Smooth muscle cell (in vitro differentiated cells): ENCODE measurements at regions not wholly inside any gene's neighbourhood (a gene's known extent, or its start where the extent isn't known, plus 50 kb on each side); places are given as distances from the start of the nearest gene placed in this dataset.

Experiments
- DNase-seq: peaks from one replicate; lab custom pipeline; 2025; ENCODE audit not compliant: unreplicated experiment; lab: John Stamatoyannopoulos, UW
- H2AFZ ChIP-seq: fragments of 200-600 bp; sonication (generic); 2 replicates; pipeline ENCODE4 v1.6.0; 2016; ENCODE audit warnings: antibody characterized with exemption, low read depth, mild to moderate bottlenecking
- H3F3A ChIP-seq: fragments of 200-600 bp; sonication (generic); 2 replicates; pipeline ENCODE4 v1.6.0; 2017; ENCODE audit warnings: antibody characterized with exemption, low read depth
- H3K27ac ChIP-seq: fragments of 200-600 bp; sonication (generic); 2 replicates; pipeline ENCODE4 v1.5.1; 2016; ENCODE audit warnings: low read depth, mild to moderate bottlenecking
- H3K27me3 ChIP-seq: fragments of 200-600 bp; sonication (generic); 2 replicates; pipeline ENCODE4 v1.6.1; 2016; ENCODE audit warnings: low read depth, mild to moderate bottlenecking
- H3K36me3 ChIP-seq: fragments of 200-600 bp; sonication (generic); 2 replicates; pipeline ENCODE4 v1.5.1; 2016; ENCODE audit warnings: low read depth
- H3K4me1 ChIP-seq: fragments of 200-600 bp; sonication (generic); 2 replicates; pipeline ENCODE4 v1.5.1; 2016; ENCODE audit warnings: low read depth
- H3K4me2 ChIP-seq: fragments of 200-600 bp; sonication (generic); 2 replicates; pipeline ENCODE4 v1.6.0; 2016; ENCODE audit warnings: mild to moderate bottlenecking
- H3K4me3 ChIP-seq: fragments of 200-600 bp; sonication (generic); 2 replicates; pipeline ENCODE4 v1.5.1; 2016; ENCODE audit warnings: mild to moderate bottlenecking
- H3K79me2 ChIP-seq: fragments of 200-600 bp; sonication (generic); 2 replicates; pipeline ENCODE4 v1.6.0; 2016; ENCODE audit warnings: low read depth, mild to moderate bottlenecking
- H3K9ac ChIP-seq: fragments of 200-600 bp; sonication (generic); 2 replicates; pipeline ENCODE4 v1.6.0; 2016; ENCODE audit warnings: low read depth
- H3K9me3 ChIP-seq: fragments of 200-600 bp; sonication (generic); replicated peaks from 2 replicates; pipeline ENCODE4 v1.5.1; 2016; ENCODE audit warnings: low read depth
- H4K20me1 ChIP-seq: fragments of 200-600 bp; sonication (generic); 2 replicates; pipeline ENCODE4 v1.6.0; 2016; ENCODE audit warnings: low read depth
- CTCF ChIP-seq: fragments of 200-600 bp; sonication (generic); IDR thresholded peaks from 2 replicates; pipeline ENCODE4 v1.5.1; 2017; ENCODE audit warnings: borderline replicate concordance, mild to moderate bottlenecking, antibody characterized with exemption; ENCODE audit not compliant: insufficient read depth, poor library complexity, severe bottlenecking
- WGBS: methylation state at CpG from one replicate; pipeline ENCODE4 v1.1.7; 2016; ENCODE audit warnings: low lambda C conversion rate; 5-methylcytosine and 5-hydroxymethylcytosine counted together

- no peaks in the 10 kb centered on the region for H3K9me3 ChIP-seq
- H3K4me3 ChIP-seq: no peak overlapping the region
- H3K4me2 ChIP-seq: no peak overlapping the region
- WGBS: 88% methylated on average over 4 of the region's 4 CpGs
- DNase-seq: no peak
- no peak overlapping the region for H3K9ac ChIP-seq
- H2AFZ ChIP-seq: no peak overlapping the region
- H4K20me1 ChIP-seq: no peaks in the 10 kb centered on the region
- no peak overlapping the region for H3K27ac ChIP-seq
- H3K27me3 ChIP-seq: peaks cover 22% of the 10 kb centered on the region
- H3F3A ChIP-seq: no peaks in the 10 kb centered on the region
- no peak for TF ChIP-seq CTCF
- no peaks in the 10 kb centered on the region for H3K79me2 ChIP-seq
- H3K4me1 ChIP-seq: no peaks in the 10 kb centered on the region
- H3K36me3 ChIP-seq: no peaks in the 10 kb centered on the region
These were observed 138.1 kb upstream of the E2F8 start for GRCh38 chr11:19378814-19379213.

GRCh38 chr11:19377881-19378280, 137.1 kb upstream of the E2F8 start:
- no peak overlapping the region for H3K4me3 ChIP-seq
- H3K4me1 ChIP-seq: no peaks in the 10 kb centered on the region
- H3K36me3 ChIP-seq: no peaks in the 10 kb centered on the region
- H2AFZ ChIP-seq: no peak overlapping the region
- H3K79me2 ChIP-seq: no peaks in the 10 kb centered on the region
- no peaks in the 10 kb centered on the region for H3K9me3 ChIP-seq
- no peak for DNase-seq
- H3K4me2 ChIP-seq: no peak overlapping the region
- no peak for TF ChIP-seq CTCF
- WGBS: 95% methylated on average over 4 of the region's 4 CpGs
- H4K20me1 ChIP-seq: no peaks in the 10 kb centered on the region
- H3K27me3 ChIP-seq: peaks cover 20% of the 10 kb centered on the region
- no peaks in the 10 kb centered on the region for H3F3A ChIP-seq
- H3K9ac ChIP-seq: no peak overlapping the region
- no peak overlapping the region for H3K27ac ChIP-seq

- peaks cover 20% of the 10 kb centered on the region for H3K27me3 ChIP-seq
- no peak overlapping the region for H3K27ac ChIP-seq
- H3K9ac ChIP-seq: no peak overlapping the region
- no peaks in the 10 kb centered on the region for H3F3A ChIP-seq
- no peaks in the 10 kb centered on the region for H4K20me1 ChIP-seq
- TF ChIP-seq CTCF: no peak
- WGBS: 84% methylated on average over 3 of the region's 3 CpGs
- H3K4me1 ChIP-seq: no peaks in the 10 kb centered on the region
- no peaks in the 10 kb centered on the region for H3K79me2 ChIP-seq
- no peak overlapping the region for H3K4me2 ChIP-seq
- no peaks in the 10 kb centered on the region for H3K36me3 ChIP-seq
- no peak for DNase-seq
- no peak overlapping the region for H3K4me3 ChIP-seq
- H2AFZ ChIP-seq: no peak overlapping the region
- no peaks in the 10 kb centered on the region for H3K9me3 ChIP-seq
These were observed 134.7 kb upstream of the E2F8 start for GRCh38 chr11:19375440-19375839.

- no peak for DNase-seq
- H2AFZ ChIP-seq: no peak overlapping the region
- H3K27ac ChIP-seq: no peak overlapping the region
- H3K9me3 ChIP-seq: no peaks in the 10 kb centered on the region
- no peaks in the 10 kb centered on the region for H4K20me1 ChIP-seq
- no peak overlapping the region for H3K4me3 ChIP-seq
- H3K4me1 ChIP-seq: no peaks in the 10 kb centered on the region
- H3K36me3 ChIP-seq: no peaks in the 10 kb centered on the region
- H3K4me2 ChIP-seq: no peak overlapping the region
- H3F3A ChIP-seq: no peaks in the 10 kb centered on the region
- 53% methylated on average over 1 of the region's 1 CpG for WGBS
- H3K79me2 ChIP-seq: no peaks in the 10 kb centered on the region
- TF ChIP-seq CTCF: no peak
- H3K27me3 ChIP-seq: peaks cover 20% of the 10 kb centered on the region
- H3K9ac ChIP-seq: no peak overlapping the region
These were observed 133.4 kb upstream of the E2F8 start for GRCh38 chr11:19374151-19374569.
